ENCODE measurements at regions not wholly inside any gene's neighbourhood (a gene's known extent, or its start where the extent isn't known, plus 50 kb on each side); places are given as distances from the start of the nearest gene placed in this dataset.

DNA sequence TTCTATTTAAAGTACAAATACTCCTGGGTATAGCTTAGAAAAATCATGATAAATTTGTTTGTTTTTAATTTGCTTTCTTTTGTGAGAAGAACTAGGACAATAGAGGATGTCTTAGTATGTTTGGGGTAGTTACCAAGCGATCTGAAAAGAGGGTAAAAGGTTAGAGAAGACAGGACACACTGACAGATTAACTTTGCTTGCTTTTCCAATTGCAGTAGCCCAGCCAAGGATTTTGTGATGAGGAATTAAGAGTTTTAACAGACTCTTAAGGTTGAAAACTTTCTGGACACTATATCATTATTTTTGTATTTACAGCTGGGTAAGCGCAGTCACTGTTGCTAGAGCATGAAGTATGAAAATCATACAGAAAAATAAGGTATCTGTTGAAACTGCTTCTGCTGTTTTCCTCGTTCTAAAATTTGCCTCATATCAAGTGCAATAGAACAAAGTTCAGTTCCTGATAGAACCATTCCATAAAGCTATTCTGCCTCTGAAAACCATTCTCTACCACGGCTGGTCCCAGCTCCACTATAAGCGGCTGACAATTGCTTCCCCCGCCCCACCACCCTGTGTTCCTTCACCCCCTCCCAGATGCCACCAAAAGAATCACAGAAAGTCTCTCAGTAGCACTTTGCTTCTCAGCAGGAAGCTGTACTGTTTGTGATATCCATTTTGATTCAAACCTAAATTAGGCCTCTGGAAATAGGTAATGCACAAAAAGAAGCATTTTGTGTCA lies 413.4 kb downstream of the BCAT1 start:
- TF ChIP-seq EP300 (IDR thresholded peaks at IDR 0.05; ENCODE audit: borderline replicate concordance) = no peak
- TF ChIP-seq REST (IDR thresholded peaks at IDR 0.05; ENCODE audit: low read depth) = no peak
- TF ChIP-seq, protein P1, sequence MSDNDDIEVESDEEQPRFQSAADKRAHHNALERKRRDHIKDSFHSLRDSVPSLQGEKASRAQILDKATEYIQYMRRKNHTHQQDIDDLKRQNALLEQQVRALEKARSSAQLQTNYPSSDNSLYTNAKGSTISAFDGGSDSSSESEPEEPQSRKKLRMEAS (IDR thresholded peaks at IDR 0.05) = no peak
- no peak for TF ChIP-seq CEBPB (IDR thresholded peaks at IDR 0.05)
- no peak for TF ChIP-seq TCF12 (IDR thresholded peaks at IDR 0.05; ENCODE audit: low read depth)
- no peak for TF ChIP-seq RAD21 (IDR thresholded peaks at IDR 0.05; ENCODE audit: low read depth)
- TF ChIP-seq NFIC (IDR thresholded peaks at IDR 0.05) = no peak
- no peak for TF ChIP-seq YY1 (IDR thresholded peaks at IDR 0.05; ENCODE audit: low read depth)
- no peak for TF ChIP-seq TAF1 (IDR thresholded peaks at IDR 0.05; ENCODE audit: low read depth)
- TF ChIP-seq, protein P2, sequence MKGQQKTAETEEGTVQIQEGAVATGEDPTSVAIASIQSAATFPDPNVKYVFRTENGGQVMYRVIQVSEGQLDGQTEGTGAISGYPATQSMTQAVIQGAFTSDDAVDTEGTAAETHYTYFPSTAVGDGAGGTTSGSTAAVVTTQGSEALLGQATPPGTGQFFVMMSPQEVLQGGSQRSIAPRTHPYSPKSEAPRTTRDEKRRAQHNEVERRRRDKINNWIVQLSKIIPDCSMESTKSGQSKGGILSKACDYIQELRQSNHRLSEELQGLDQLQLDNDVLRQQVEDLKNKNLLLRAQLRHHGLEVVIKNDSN (IDR thresholded peaks at IDR 0.05) = no peak
- no peak for TF ChIP-seq EGR1 (IDR thresholded peaks at IDR 0.05)
- no peak for TF ChIP-seq FOXM1 (IDR thresholded peaks at IDR 0.05; ENCODE audit: borderline replicate concordance, low read depth)
- TF ChIP-seq TEAD4 (IDR thresholded peaks at IDR 0.05) = no peak

Data from Ishikawa (cell line).